Testis (tissue), 2 donors: ENCODE measurements at regions not wholly inside any gene's neighbourhood (a gene's known extent, or its start where the extent isn't known, plus 50 kb on each side); places are given as distances from the start of the nearest gene placed in this dataset.
"Not testable (repeated sequence)": the region's sequence is repeated elsewhere in the genome, so short reads cannot be mapped to it uniquely, and the experiment has no call there.

ENCODE experiments used
- DNase-seq: peaks from one replicate; pipeline ENCODE4 v3.0.0-alpha.2; 2019
- H3K27ac ChIP-seq, 2 donors: fragments of 200-600 bp; sonication (generic); one replicate each; pipeline ENCODE4 v1.5.1; 2019
- H3K27me3 ChIP-seq: fragments of 200-600 bp; sonication (generic); one replicate; pipeline ENCODE4 v1.5.1; 2019
- H3K36me3 ChIP-seq: fragments of 200-600 bp; sonication (generic); one replicate; pipeline ENCODE4 v1.5.1; 2017; ENCODE audit warnings: low read depth; ENCODE audit errors: missing control alignments
- H3K4me1 ChIP-seq: fragments of 200-600 bp; sonication (generic); one replicate; pipeline ENCODE4 v1.5.1; 2019
- H3K4me3 ChIP-seq, 2 donors: fragments of 200-600 bp; sonication (generic); one replicate each; pipeline ENCODE4 v1.5.1; 2017 to 2019
- H3K9me3 ChIP-seq: fragments of 200-600 bp; sonication (generic); one replicate; pipeline ENCODE4 v1.5.1; 2017
- CTCF ChIP-seq, 3 experiments: fragments of 450-650 bp in 2 of 3; fragments of 200-600 bp in 1 of 3; sonication (generic) in 1 of 3; IDR thresholded peaks; one replicate each; pipeline ENCODE4 v1.5.1; 2016 to 2019; ENCODE audit warnings: antibody characterized with exemption in 3 of 3, mild to moderate bottlenecking in 2 of 3, moderate library complexity in 1 of 3
- POLR2A ChIP-seq: fragments of 450-650 bp; IDR thresholded peaks from one replicate; pipeline ENCODE4 v1.6.1; 2017; ENCODE audit warnings: antibody characterized with exemption, mild to moderate bottlenecking, moderate library complexity
- WGBS, 2 donors: methylation state at CpG; one replicate each; pipeline ENCODE4 v1.1.5; 2018; 5-methylcytosine and 5-hydroxymethylcytosine counted together
- intact Hi-C: fragments of 100-400 bp; cut with DNase I; formaldehyde crosslinking; loops from one replicate; pipeline ENCODE4 v1.15.1; 2023; ENCODE audit warnings: low total_unique reads

- TF ChIP-seq CTCF (IDR thresholded peaks at IDR 0.05), result no peak
- TF ChIP-seq POLR2A, result no peak
- 65 to 70% methylated on average over 4 of the region's 4 CpGs for WGBS, 2 donors
- Histone ChIP-seq H3K4me3 (no peak overlapping the region), H3K27me3 (no peaks in the 10 kb centered on the region), H3K4me1 (no peaks in the 10 kb centered on the region), H3K36me3 (no peaks in the 10 kb centered on the region), H3K9me3 (no peaks in the 10 kb centered on the region), H3K27ac (no peak overlapping the region)
- no peak for DNase-seq
- intact Hi-C loops, result no loop called here
Measured at GRCh38 chr12:60577607-60578006, 981.8 kb downstream of the SLC16A7 start.

- H3K9me3 ChIP-seq, H3K36me3 ChIP-seq, H3K4me3 ChIP-seq, intact Hi-C loops, H3K27ac ChIP-seq, H3K27me3 ChIP-seq, DNase-seq, H3K4me1 ChIP-seq: not testable (repeated sequence)
- 82 to 94% methylated on average over 1 of the region's 1 CpG for WGBS, 2 donors
Measured at GRCh38 chr12:60587664-60588063, 991.8 kb downstream of the SLC16A7 start.

DNA sequence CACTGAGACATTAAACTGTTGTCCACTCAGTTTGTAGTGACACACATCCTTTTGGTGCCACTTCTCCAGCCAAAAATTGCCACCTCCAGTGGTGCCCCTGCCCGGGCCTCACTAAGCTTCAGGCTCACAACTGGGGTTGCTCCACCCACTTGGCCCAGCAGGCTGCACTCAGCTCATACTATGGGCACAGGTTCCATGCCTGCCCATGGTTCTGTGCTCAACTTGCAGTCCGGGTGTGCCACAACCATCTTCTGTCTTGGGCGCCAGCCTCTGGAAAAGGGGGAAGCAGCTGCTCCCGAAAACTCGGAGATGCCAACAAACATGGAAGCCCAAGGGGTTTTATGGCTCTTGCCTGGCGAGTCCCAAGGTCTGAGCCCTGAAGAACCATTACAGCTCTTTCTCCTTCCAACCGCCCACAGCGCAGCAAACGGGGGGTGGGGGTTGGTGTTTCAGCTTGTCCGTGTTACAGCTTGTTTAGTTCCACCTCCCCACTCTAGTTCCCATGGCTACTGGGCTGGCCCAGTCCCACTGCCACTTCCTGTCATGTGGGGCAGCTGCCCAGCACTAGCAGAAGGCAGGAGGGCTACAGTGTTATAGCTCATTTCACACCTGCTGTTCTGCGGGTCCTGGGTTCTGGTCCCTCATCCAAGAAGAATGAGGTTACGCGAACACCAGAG, 998.3 kb downstream of the SLC16A7 start:
- TF ChIP-seq POLR2A, result no peak
- TF ChIP-seq CTCF (IDR thresholded peaks at IDR 0.05), result no peak
- no peaks in the 10 kb centered on the region for H3K9me3 ChIP-seq
- H3K27ac ChIP-seq, result no peak overlapping the region
- intact Hi-C loops, result no loop called here
- H3K4me3 ChIP-seq, result no peak overlapping the region
- no peaks in the 10 kb centered on the region for H3K36me3 ChIP-seq
- DNase-seq, result no peak
- H3K27me3 ChIP-seq, result no peaks in the 10 kb centered on the region
- H3K4me1 ChIP-seq, result no peaks in the 10 kb centered on the region
- 74 to 90% methylated on average over 9 to 13 of the region's 13 CpGs for WGBS, 2 donors

- Histone ChIP-seq H3K4me1 (no peaks in the 10 kb centered on the region), H3K27me3 (no peaks in the 10 kb centered on the region), H3K27ac (no peak overlapping the region), H3K9me3 (no peaks in the 10 kb centered on the region), H3K36me3 (no peaks in the 10 kb centered on the region), H3K4me3 (no peak overlapping the region)
- no peak for DNase-seq
- 63 to 69% methylated on average over 1 of the region's 1 CpG for WGBS, 2 donors
- TF ChIP-seq CTCF (IDR thresholded peaks at IDR 0.05) (no peak), POLR2A (no peak)
- intact Hi-C loops, result no loop called here
Measured at GRCh38 chr12:60602601-60603000, 1006.8 kb downstream of the SLC16A7 start.

GRCh38 chr12:60603475-60603874, 1007.6 kb downstream of the SLC16A7 start:
- H3K4me1 ChIP-seq, DNase-seq, H3K4me3 ChIP-seq, H3K9me3 ChIP-seq, H3K27me3 ChIP-seq, H3K36me3 ChIP-seq, intact Hi-C loops, H3K27ac ChIP-seq: not testable (repeated sequence)
- WGBS, 2 donors, result 73 to 81% methylated on average over 5 of the region's 5 CpGs

- DNase-seq, result no peak
- Histone ChIP-seq H3K4me3 (no peak overlapping the region), H3K36me3 (no peaks in the 10 kb centered on the region), H3K27ac (no peak overlapping the region), H3K9me3 (no peaks in the 10 kb centered on the region), H3K4me1 (no peaks in the 10 kb centered on the region), H3K27me3 (no peaks in the 10 kb centered on the region)
- intact Hi-C loops, result no loop called here
- TF ChIP-seq POLR2A (no peak), CTCF (IDR thresholded peaks at IDR 0.05) (no peak)
Measured at GRCh38 chr12:60616400-60616799, 1020.6 kb downstream of the SLC16A7 start.
